GM06990 (cell line): ENCODE measurements at regions not wholly inside any gene's neighbourhood (a gene's known extent, or its start where the extent isn't known, plus 50 kb on each side); places are given as distances from the start of the nearest gene placed in this dataset.

ENCODE experiments used
- DNase-seq: peaks from one replicate; pipeline ENCODE4 v3.0.0-alpha.2; 2011; ENCODE audit not compliant: insufficient read length; ENCODE audit errors: extremely low read depth
- H3K27me3 ChIP-seq: replicated peaks from 2 replicates; pipeline ENCODE4 v1.6.0; 2011; ENCODE audit warnings: low read length; ENCODE audit not compliant: control insufficient read depth, insufficient read depth
- H3K36me3 ChIP-seq: 2 replicates; pipeline ENCODE4 v1.5.1; 2011; ENCODE audit warnings: low read length; ENCODE audit not compliant: control insufficient read depth, insufficient read depth
- H3K4me3 ChIP-seq: replicated peaks from 2 replicates; pipeline ENCODE4 v1.5.1; 2011; ENCODE audit warnings: low read depth, mild to moderate bottlenecking, control low read depth, low read length
- TF ChIP-seq, protein P1 (sequence below): IDR thresholded peaks from 2 replicates; pipeline ENCODE4 v1.5.1; 2011; ENCODE audit warnings: low read length, control low read depth, mild to moderate bottlenecking, inconsistent platforms; ENCODE audit not compliant: insufficient read depth, poor library complexity, severe bottlenecking

DNA sequence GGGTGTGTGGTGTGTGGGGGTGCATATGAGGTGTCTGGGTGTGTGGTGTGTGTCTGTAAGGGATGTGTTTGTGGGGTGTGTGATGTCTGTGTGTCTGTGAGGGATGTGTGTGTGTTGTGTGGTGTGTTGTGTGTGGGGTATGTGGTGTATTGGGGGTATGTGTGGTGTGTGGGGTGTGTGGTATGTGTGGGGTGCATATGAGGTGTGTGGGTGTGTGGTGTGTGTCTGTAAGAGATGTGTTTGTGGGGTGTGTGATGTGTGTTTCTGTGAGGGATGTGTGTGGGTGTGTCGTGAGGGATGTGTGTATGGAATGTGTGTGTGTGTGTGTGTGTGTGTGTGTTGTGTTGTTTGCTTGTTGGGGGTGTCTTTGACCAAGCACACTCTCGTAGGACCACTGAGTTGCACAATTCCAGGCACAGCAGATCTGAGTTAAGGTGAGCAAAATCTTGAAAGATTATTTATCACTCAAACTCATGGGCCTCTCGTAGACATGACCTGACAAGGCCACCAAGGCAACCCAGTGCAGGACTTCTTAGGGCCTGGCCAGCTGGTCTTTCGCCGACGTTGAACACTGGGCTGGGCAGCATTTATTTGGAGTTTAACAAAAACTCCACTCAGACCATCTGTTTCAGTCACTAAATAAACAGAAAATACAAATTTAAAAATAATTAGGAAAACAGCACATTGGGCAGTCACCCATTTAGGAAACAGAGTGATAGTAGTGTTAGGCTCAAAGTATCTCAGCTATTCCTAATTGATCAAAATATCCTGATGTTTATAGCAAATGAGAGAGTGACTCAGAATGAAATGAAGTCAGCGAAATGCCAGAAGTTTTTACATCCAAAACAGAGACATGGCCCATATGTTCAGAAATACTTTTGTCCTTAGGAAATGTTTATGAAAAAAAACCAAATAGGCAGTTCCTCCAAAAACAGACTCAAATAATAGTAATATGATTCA lies 301.1 kb downstream of the FGF9 start:
- H3K4me3 ChIP-seq, result no peak overlapping the region
- no peak for DNase-seq
- TF ChIP-seq, protein P1, sequence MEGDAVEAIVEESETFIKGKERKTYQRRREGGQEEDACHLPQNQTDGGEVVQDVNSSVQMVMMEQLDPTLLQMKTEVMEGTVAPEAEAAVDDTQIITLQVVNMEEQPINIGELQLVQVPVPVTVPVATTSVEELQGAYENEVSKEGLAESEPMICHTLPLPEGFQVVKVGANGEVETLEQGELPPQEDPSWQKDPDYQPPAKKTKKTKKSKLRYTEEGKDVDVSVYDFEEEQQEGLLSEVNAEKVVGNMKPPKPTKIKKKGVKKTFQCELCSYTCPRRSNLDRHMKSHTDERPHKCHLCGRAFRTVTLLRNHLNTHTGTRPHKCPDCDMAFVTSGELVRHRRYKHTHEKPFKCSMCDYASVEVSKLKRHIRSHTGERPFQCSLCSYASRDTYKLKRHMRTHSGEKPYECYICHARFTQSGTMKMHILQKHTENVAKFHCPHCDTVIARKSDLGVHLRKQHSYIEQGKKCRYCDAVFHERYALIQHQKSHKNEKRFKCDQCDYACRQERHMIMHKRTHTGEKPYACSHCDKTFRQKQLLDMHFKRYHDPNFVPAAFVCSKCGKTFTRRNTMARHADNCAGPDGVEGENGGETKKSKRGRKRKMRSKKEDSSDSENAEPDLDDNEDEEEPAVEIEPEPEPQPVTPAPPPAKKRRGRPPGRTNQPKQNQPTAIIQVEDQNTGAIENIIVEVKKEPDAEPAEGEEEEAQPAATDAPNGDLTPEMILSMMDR, result no peak
- no peaks in the 10 kb centered on the region for H3K27me3 ChIP-seq
- H3K36me3 ChIP-seq, result no peaks in the 10 kb centered on the region

DNA sequence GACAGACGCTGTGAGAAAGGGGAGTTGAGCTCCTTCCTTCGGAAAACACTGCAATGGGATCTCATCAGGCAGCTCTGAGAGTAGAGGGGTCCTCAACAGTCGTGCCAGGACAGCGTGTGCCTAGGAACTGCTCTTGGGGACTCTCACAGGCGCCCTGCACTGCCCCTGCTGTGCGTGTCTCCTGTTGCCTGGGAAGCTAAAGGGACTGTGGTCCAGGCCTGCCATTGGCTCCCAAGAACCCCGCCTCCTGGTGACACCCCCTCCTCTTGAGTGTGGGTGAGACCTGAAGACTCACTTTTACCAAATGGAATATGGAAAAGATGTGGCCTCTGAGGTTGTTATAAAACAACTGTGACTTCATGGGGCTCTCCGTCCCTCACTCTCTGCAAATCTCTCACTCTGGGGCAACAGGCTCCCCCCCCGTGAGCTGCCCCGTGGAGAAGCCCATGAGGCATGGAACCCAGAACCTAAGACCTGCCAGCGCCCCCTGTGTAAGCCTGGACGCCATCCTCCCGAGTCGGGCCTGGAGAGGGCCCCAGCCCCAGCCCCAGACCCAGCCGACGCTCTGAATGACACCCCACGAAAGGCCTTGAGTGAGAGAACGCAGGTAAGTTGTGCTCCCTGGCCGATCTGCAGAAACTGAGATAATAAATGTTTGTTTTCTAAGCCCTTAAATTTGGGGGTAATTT lies 302.7 kb downstream of the FGF9 start:
- H3K27me3 ChIP-seq, result no peaks in the 10 kb centered on the region

DNA sequence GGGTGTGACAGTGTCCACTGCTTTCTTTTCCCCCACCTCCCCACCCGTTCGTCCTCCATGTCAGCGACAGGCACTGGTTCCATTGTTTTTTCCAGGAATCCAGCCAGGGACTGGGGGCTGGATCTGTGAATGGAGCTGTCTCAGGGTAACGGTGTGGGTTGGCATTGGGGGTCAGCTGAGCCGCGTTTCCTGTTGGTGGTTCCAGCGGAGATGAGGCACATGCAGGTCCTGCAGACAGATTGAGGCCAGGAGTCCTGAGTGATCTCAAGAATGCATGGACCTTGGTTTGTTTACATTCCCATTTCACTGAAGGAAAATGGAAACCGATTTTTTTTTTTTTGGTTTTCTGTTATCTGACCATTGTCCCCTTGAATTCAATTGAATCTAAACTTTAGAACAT lies 303.9 kb downstream of the FGF9 start:
- no peaks in the 10 kb centered on the region for H3K27me3 ChIP-seq
- H3K4me3 ChIP-seq, result no peak overlapping the region
- TF ChIP-seq, protein P1, result no peak
- no peak for DNase-seq
- H3K36me3 ChIP-seq, result no peaks in the 10 kb centered on the region

More for the DNA sequence above, 302.7 kb downstream of the FGF9 start:
- H3K36me3 ChIP-seq, result no peaks in the 10 kb centered on the region
- no peak for DNase-seq
- TF ChIP-seq, protein P1, result no peak
- no peak overlapping the region for H3K4me3 ChIP-seq

DNA sequence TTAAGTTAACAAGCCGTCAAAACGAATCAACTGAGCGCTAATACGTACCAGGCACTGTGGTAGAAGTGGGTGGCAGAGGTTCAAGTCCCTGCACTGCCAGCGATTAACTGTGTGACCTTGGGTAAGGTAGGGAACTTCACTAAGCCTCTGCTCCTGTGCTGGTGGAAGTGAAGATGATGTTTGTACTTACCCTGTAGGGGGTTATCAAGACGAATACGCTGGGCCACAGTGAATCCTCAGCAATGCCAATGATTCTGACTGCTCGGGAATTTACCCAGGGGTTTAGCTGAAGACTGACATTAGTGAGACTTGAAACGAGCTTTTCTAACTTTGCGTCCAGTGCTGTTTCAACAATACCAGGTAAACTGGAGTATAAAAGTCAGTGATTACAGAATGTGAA lies 305.3 kb downstream of the FGF9 start:
- H3K27me3 ChIP-seq, result no peaks in the 10 kb centered on the region
- TF ChIP-seq, protein P1, result no peak
- H3K36me3 ChIP-seq, result no peaks in the 10 kb centered on the region
- no peak for DNase-seq
- no peak overlapping the region for H3K4me3 ChIP-seq

DNA sequence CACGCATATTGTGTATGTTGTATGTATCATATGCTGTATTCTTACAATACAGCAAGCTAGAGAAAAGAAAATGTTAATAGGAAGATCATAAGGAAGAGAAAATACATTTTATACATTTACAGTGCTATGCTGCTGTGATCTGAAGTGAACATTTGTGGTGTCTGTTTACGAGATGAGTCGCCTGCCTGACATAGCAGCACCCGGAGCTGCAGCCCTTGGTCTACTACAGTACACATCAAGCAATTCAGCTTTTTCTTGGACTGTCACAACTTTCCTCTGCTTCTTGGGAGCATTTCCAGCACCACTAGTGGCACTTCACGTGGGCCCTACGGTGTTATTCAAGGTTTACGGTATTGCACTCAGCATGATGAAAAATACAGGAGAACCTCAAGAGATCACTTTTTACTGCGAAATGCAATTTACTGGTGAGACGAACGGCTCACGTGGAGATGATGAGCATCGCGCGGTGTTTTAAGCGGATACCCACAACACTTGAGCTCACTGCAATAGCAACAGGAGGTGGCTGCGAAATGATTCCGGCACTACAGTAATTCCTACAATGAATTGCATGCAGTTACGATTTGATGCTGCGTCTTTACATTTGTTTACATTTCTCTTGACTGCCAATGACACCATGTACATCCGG lies 308.4 kb downstream of the FGF9 start:
- TF ChIP-seq, protein P1, result no peak
- H3K27me3 ChIP-seq, result no peaks in the 10 kb centered on the region
- H3K36me3 ChIP-seq, result no peaks in the 10 kb centered on the region
- no peak for DNase-seq
- H3K4me3 ChIP-seq, result no peak overlapping the region
